DMS153 (cell line): ENCODE measurements at regions not wholly inside any gene's neighbourhood (a gene's known extent, or its start where the extent isn't known, plus 50 kb on each side); places are given as distances from the start of the nearest gene placed in this dataset.

ENCODE experiments used
- DNase-seq: peaks from one replicate; lab custom pipeline; 2025; lab: John Stamatoyannopoulos, UW

DNA sequence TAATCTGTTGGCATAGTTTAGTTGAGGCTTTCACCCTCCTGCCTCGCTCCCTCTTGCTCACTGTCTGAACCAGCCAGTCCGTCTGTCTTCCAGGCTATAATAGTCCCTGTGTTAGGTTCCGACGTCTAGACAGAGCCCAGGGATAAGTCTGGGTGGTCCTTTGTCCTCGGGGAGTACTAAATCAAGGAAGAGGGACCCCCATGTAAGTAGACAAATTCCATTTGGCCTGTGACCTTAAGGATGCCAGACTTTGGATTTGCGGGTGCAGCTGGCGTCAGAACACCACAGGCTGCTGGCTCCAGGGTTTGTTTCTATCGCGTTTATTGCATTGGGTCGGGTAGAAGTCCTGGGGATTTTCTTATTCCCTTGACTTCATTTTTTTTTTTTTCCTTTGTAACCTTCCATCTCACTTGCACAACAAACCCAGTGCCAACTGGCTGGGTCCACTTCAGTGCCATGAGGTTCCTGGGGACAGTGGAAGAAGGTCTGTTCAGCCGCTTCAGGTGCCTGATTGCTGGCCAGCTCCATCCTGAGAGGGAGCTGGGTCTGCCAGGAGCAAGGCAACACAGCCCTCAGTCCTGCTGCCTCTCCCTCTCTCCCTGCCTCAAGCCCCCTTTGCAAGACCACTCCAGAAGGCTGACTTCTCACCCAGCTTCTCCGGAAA, 95.4 kb upstream of the KLHL25 start:
- DNase-seq, result no peak

DNA sequence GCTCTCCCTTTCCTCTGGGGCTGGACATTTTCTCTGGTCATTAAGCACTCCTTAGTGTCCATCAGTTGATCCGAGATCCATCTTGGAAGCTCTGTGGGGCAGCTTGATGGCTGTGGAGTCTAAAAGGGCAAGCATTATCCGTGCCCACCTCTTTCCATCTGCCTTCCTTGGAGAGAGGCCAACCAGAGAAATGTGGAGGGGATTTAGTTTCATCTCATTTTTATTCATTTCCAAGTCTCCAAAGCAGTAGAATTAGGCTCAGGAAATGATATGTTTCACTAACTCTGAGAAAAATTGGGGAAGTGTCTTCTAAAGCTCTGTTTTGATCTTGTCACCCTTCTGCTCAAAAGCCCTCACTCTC, 95.9 kb upstream of the KLHL25 start:
- no peak for DNase-seq

- no peak for DNase-seq
Observed at GRCh38 chr15:85891470-85891869, 96.7 kb upstream of the KLHL25 start.

- no peak for DNase-seq
Observed at GRCh38 chr15:85892232-85892631, 97.5 kb upstream of the KLHL25 start.

GRCh38 chr15:85897207-85897894, 102.6 kb upstream of the KLHL25 start:
- no peak for DNase-seq

DNA sequence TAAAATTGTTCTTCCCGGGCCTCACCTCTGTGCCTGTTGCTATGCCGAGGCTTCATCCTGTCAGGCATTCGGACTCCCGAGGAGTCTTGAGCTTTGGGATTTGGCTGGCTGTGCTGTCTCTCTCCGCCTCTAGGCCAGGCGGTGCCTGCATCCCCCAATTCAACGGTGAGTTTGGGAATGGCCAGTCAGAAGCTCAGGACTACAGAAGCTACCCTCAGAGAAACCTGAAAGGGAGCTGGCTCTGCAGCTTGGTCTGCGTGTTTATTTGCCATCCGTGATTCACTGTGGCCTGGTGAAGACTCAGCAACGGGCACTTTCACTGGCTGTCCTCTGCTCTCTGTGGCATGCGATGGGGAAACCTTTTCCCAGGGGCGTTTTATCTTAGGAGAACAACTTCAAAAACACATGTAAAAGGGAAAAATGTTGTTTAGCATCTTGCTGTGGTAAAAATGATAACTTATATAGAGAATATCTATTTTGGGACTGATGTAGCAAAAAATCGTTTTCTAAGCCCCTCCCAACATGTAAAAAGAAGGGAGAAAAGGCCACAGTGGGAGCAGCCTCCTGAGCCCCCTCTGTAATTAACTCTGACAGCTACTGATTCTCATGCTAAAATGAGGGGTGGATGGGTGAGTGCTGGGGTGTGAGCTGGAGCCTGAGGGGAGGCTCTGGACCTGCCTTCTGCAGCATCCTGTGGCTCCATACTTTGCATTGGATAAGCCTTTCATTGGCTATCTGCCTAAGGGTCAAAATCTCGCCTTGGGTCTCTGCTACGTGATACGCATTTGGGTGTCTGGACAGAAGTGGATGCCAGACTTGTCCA, 103.4 kb upstream of the KLHL25 start:
- DNase-seq, result no peak

DNA sequence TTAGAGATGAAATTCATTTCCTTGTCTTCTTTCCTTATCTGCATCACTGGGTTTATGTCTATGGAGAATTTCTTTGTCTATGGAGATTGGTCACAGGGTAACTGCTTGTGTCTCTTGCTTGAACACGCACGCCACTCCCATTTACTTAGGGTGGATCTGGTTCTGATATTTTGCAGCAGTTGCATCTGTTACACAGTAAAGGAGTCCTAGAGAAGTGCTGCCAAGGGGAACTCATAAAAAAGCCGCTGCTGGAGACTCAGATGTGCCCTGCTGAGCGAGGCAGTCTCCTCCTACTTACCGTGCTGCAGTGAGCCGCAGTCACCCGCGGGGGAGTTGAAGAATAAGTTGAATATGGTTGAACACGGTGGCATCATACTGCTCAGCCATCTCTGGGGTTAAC, 105.2 kb upstream of the KLHL25 start:
- no peak for DNase-seq

GRCh38 chr15:85905751-85906450, 111.2 kb upstream of the KLHL25 start:
- DNase-seq, result no peak

DNA sequence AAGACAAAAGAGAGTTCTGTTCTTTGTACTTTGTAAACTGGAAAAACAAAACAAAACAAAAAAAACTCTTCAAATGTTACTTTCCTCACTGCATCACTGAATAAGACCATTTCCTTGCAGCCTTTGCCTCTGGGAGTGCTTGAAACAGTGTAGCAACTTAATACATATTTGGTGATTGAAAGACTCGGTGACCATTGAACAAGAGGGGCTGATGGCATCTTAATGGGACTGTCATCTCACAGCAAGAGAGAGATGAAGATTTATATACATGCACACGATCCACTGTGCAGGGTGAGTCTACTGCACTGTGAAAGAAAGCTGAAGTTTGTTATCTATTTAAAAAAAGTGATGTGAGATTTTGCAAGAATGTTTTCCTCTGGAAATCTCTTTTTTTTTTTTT, 111.9 kb upstream of the KLHL25 start:
- no peak for DNase-seq

DNA sequence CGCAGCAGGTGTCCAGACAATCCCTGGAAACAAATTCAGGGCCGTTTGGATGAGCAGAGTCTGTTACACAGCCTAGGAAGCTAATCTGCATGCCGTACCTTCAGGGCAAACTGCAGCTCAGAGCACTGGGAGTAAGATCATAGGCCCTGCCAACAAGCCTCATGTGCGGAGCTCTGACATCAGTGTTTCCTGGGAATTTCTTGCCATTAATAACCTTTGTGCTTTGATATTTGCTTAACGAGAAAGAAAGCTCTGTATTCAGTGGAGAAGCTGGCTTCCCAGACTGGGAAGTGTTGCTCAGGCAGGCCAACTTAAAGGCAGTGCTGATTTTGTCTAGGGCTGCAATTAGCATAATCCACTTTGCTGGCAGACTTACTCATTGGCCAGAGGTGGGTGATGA, 116.1 kb upstream of the KLHL25 start:
- DNase-seq, result no peak

DNA sequence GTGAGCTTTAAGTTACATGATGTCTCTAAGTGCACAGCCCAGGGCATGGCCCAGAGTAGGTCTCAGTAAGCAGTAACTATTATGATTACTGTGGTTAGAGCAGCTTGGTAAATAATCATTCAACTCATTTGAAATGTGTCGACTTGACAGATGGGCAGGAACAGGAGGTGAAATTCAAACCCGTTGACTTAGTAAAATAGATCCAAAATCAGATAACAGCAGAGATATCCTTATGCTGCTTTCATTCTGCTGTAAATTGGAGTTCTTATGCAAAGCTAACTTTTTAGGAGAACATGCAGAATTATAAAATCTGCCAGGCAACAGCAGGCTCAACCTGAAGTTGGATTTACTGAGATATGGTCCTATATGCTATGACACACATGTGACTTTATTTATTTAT, 118.7 kb upstream of the KLHL25 start:
- DNase-seq, result no peak

DNA sequence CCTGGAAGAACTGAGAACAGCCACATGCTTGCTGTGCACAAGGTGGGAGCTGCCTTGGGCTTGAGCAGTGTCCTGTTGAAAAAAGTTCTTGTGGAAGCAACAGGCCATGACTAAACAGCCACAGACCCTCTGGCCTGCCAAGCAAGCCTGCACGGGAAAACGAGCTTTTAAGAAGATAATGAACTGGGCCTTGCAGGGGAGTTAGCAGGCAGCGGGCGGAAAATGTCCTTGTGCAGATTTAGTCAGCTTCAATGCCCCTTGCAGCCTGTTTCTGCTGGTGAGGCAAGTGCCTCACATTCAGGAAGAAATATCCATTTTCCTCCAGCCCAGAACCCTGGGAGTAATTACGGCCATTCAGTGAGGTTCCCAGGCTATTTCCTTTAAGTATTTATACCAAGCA, 126.2 kb upstream of the KLHL25 start:
- no peak for DNase-seq

- DNase-seq, result no peak
Observed at GRCh38 chr15:85924088-85924487, 129.4 kb upstream of the KLHL25 start.

DNA sequence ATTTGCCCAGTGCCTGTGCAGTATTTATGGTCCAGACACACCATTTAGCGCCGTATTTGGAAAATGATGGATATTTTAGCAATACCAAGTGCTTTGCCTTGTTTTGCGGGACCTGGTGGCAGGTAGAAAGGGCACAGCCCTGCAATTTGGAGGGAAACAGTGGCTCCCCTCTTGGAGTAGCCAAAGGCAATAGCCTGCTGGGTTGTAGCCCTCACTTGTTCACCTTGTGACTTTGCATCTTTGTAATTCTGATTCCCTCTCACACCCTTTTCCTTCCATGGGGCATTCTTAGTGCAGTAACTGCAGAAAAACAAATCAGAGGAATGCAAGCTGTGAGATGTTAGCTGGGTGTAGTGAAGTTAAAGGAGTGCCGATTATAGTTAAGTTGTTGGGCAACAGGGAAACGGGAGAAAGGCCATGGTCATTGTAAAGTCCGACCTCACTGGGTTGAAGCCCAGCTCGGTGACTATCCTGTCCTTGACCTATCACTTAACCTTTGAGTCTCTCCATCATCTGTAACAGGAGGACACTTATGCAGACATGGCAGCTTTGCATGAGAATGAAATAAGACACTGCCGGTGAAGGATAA, 131.0 kb upstream of the KLHL25 start:
- no peak for DNase-seq

DNA sequence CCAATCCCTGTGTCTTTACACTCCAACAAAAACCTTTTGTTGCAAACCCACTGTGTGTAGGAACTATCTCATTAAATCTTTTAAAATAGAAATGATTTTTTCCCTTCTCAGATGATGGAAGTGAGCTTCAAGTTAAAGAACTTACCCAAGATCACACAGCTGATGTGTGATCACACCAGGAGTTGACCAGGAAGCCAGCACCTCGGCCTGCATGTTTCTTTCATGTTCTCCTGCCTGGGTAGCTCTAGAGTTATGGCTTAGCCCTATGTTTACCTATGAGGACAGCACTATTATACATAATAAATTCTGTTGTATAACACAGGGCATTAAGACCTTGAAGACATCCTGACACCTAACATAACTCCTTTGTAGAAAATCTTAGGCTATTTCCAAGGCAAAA, 132.1 kb upstream of the KLHL25 start:
- no peak for DNase-seq

DNA sequence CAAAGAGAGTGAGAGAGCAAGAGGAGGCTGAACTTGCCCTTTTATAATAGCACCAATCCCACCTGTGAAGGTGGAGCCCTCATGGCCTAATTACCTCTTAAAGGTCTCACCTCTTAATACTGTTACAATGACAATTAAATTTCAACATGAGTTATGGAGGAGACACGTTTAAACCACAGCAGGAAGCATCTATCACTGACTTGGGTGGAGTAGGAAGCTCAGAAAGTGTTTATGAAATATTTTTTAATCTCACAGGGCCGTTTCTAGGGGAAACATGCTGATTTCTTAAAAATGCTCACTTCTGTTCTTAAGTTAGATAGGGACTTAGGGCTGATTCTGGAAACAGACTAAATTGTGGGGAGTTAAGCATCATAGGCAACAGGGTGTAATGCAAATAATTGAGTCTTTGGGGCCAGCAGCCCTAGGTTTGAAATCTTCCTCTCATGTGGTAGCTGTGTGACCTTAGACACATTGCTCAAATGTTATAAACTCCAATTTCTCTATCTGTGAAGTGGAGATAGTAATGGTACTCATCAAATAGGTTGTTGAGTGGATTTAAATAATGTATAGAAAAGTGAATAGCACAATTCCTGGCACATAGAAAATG, 133.3 kb upstream of the KLHL25 start:
- DNase-seq, result no peak

DNA sequence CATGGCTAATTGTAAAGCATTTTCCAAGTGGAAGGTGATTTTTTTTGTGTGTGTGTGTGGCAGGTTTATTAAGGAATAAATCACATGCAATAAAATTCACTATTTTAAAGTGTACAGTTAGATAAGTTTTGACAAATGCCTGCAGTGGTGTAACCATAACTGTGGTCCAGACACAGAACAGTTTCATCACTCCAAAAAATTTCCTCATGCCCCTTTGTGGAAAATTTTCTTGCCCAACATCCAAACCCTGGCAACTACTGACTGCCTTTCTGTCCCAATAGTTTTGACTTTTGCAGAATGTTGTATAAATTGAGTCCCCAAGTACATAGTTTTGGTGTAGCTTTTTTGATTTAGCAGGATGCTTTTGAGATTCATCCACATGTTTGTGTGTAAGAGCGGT, 135.1 kb upstream of the KLHL25 start:
- no peak for DNase-seq

GRCh38 chr15:85932391-85932790, 137.7 kb upstream of the KLHL25 start:
- no peak for DNase-seq

- DNase-seq, result no peak
Observed at GRCh38 chr15:85934691-85935090, 140.0 kb upstream of the KLHL25 start.

DNA sequence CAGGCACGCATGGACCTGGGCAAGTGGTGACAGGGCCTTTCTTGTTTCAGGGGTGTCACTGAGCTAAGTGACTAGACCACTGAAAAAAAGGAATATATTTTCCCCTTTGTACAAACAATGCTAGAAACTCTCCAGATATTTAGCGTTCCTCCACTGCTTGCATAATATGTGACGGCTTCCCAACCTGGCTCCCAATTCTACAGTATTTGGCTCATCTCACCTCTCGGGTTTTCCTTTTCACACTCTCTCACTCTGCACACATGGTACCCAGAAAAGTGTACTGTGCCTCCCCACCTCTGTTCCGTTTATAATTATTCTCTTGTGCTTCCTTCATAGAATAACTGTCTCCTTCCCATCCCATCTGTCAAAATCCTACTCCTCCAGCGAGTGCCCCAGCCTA, 140.5 kb upstream of the KLHL25 start:
- DNase-seq, result no peak

DNA sequence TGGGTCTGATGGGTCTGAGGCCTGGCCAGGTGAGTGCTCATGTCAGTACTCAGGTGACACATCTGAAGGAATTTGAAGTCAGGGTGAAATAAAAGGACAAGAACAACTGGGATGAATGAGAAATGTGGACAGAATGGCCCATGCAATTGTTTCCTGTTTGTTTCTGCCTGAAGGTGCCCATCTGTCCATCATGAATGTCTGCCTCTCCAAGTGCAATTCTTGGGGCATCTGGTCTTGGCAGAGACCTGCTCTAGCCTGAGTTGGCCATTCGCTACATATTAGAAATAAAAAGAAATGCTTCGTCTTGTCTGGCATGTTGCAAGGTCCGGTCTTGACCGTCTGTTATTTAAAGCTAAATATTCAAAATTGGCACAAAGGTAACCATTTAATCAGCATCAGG, 142.0 kb upstream of the AGBL1 start:
- DNase-seq, result no peak
